PFSK-1 (cell line): ENCODE measurements at regions not wholly inside any gene's neighbourhood (a gene's known extent, or its start where the extent isn't known, plus 50 kb on each side); places are given as distances from the start of the nearest gene placed in this dataset.

Experiments used
- POLR2AphosphoS5 ChIP-seq: IDR thresholded peaks from 2 replicates; pipeline ENCODE4 v1.6.1; 2012; ENCODE audit warnings: low read depth, mild to moderate bottlenecking, control low read depth, low read length, moderate library complexity
- TAF1 ChIP-seq: IDR thresholded peaks from 2 replicates; pipeline ENCODE4 v1.6.1; 2012; ENCODE audit warnings: low read length, control low read depth, borderline replicate concordance; ENCODE audit not compliant: insufficient read depth
- TF ChIP-seq, protein P1 (sequence below), 2 experiments: IDR thresholded peaks; 2 replicates each; pipeline versions ENCODE4 v1.6.1 to v1.8.0; 2011 to 2012; ENCODE audit warnings: low read depth in 2 of 2, low read length in 2 of 2, control low read depth in 1 of 2, inconsistent platforms in 1 of 2, mild to moderate bottlenecking in 1 of 2, moderate library complexity in 1 of 2; ENCODE audit not compliant: insufficient read depth in 1 of 2

GRCh38 chr22:34623580-34623979, 442.4 kb upstream of the ISX start:
- TF ChIP-seq, protein P1, sequence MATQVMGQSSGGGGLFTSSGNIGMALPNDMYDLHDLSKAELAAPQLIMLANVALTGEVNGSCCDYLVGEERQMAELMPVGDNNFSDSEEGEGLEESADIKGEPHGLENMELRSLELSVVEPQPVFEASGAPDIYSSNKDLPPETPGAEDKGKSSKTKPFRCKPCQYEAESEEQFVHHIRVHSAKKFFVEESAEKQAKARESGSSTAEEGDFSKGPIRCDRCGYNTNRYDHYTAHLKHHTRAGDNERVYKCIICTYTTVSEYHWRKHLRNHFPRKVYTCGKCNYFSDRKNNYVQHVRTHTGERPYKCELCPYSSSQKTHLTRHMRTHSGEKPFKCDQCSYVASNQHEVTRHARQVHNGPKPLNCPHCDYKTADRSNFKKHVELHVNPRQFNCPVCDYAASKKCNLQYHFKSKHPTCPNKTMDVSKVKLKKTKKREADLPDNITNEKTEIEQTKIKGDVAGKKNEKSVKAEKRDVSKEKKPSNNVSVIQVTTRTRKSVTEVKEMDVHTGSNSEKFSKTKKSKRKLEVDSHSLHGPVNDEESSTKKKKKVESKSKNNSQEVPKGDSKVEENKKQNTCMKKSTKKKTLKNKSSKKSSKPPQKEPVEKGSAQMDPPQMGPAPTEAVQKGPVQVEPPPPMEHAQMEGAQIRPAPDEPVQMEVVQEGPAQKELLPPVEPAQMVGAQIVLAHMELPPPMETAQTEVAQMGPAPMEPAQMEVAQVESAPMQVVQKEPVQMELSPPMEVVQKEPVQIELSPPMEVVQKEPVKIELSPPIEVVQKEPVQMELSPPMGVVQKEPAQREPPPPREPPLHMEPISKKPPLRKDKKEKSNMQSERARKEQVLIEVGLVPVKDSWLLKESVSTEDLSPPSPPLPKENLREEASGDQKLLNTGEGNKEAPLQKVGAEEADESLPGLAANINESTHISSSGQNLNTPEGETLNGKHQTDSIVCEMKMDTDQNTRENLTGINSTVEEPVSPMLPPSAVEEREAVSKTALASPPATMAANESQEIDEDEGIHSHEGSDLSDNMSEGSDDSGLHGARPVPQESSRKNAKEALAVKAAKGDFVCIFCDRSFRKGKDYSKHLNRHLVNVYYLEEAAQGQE (IDR thresholded peaks at IDR 0.05; ENCODE audit: insufficient read depth in 1 of 2, low read depth in 2 of 2, low read length in 2 of 2): no peak
- TF ChIP-seq POLR2AphosphoS5 (no peak), TAF1 (no peak)
